ENCODE measurements at regions not wholly inside any gene's neighbourhood (a gene's known extent, or its start where the extent isn't known, plus 50 kb on each side); places are given as distances from the start of the nearest gene placed in this dataset.

DNA sequence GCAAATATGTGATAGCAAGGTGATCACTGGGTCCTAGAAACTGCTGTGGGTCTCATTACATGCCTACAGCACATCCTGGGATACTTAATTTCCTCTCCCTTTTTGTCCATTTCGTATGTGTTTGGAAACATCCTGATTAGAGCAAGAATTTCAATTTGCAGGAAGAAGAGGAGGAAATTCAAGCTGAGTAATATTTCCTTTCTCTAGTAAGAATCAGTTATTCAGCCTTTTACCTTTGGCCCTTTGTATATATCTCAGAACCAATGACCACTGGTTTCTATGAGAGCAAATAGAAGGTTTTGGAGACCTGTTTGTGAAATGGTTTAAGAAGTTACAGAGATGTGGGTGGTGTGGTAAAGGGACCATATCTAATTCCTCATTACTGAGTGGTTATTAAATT, 171.6 kb downstream of the RMI1 start:
- TF ChIP-seq, protein P1, sequence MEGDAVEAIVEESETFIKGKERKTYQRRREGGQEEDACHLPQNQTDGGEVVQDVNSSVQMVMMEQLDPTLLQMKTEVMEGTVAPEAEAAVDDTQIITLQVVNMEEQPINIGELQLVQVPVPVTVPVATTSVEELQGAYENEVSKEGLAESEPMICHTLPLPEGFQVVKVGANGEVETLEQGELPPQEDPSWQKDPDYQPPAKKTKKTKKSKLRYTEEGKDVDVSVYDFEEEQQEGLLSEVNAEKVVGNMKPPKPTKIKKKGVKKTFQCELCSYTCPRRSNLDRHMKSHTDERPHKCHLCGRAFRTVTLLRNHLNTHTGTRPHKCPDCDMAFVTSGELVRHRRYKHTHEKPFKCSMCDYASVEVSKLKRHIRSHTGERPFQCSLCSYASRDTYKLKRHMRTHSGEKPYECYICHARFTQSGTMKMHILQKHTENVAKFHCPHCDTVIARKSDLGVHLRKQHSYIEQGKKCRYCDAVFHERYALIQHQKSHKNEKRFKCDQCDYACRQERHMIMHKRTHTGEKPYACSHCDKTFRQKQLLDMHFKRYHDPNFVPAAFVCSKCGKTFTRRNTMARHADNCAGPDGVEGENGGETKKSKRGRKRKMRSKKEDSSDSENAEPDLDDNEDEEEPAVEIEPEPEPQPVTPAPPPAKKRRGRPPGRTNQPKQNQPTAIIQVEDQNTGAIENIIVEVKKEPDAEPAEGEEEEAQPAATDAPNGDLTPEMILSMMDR (IDR thresholded peaks at IDR 0.05): no peak
- no peak for TF ChIP-seq POLR2A (IDR thresholded peaks at IDR 0.05)
